BLaER1 treated with 17β-estradiol and CSF1 and Interleukin-3, amounts not matched to agents 10 nM and 100 nM (cell line): ENCODE measurements at regions not wholly inside any gene's neighbourhood (a gene's known extent, or its start where the extent isn't known, plus 50 kb on each side); places are given as distances from the start of the nearest gene placed in this dataset.
"Not testable (repeated sequence)": the region's sequence is repeated elsewhere in the genome, so short reads cannot be mapped to it uniquely, and the experiment has no call there.

Experiments
- H3K27ac ChIP-seq, 11 experiments: shearing (Covaris generic); formaldehyde crosslinking; 2 replicates each; pipeline ENCODE4 v1.8.1; 2022
- H3K27me3 ChIP-seq, 11 experiments: shearing (Covaris generic); formaldehyde crosslinking; 2 replicates each; pipeline ENCODE4 v1.8.1; 2022
- H3K36me3 ChIP-seq, 11 experiments: shearing (Covaris generic); formaldehyde crosslinking; 2 replicates each; pipeline ENCODE4 v1.8.1; 2022
- H3K4me1 ChIP-seq, 10 experiments: shearing (Covaris generic); formaldehyde crosslinking; 2 replicates each; pipeline ENCODE4 v1.8.1; 2022
- H3K4me2 ChIP-seq, 11 experiments: shearing (Covaris generic); formaldehyde crosslinking; 2 replicates each; pipeline ENCODE4 v1.8.1; 2022
- H3K4me3 ChIP-seq, 10 experiments: shearing (Covaris generic); formaldehyde crosslinking; 2 replicates each; pipeline ENCODE4 v1.8.1; 2022
- H3K9ac ChIP-seq, 11 experiments: shearing (Covaris generic); formaldehyde crosslinking; 2 replicates each; pipeline ENCODE4 v1.8.1; 2022
- H3K9me3 ChIP-seq, 11 experiments: shearing (Covaris generic); formaldehyde crosslinking; replicated peaks in 1 of 11; 2 replicates each; pipeline ENCODE4 v1.8.1; 2022
- H4K20me1 ChIP-seq, 11 experiments: shearing (Covaris generic); formaldehyde crosslinking; 2 replicates each; pipeline ENCODE4 v1.8.1; 2022
- Cebpa-rat ChIP-seq, 11 experiments: shearing (Covaris generic); IDR thresholded peaks; 2 replicates each; pipeline ENCODE4 v1.8.1; 2022

DNA sequence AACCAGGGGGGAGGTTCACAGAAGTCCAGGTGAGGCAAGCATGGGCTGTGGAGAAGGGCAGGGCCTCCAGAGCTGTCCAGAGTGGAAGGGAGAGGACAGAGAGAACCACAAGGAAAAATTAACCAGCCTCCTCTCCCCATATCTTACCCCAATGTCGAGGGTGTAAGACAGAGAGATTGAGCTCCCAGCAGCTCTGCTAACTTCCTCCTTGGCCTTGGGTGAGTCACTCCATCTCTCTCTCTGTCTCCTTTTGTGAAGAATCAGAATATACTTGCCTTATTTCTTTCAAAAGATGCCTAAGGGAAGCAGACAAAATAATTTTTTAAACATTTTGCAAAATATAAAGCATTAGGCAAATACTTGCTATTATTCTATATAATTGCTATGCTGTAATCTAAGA is 58.3 kb upstream of the IYD start:
- no peak overlapping the region for H3K4me3 ChIP-seq

DNA sequence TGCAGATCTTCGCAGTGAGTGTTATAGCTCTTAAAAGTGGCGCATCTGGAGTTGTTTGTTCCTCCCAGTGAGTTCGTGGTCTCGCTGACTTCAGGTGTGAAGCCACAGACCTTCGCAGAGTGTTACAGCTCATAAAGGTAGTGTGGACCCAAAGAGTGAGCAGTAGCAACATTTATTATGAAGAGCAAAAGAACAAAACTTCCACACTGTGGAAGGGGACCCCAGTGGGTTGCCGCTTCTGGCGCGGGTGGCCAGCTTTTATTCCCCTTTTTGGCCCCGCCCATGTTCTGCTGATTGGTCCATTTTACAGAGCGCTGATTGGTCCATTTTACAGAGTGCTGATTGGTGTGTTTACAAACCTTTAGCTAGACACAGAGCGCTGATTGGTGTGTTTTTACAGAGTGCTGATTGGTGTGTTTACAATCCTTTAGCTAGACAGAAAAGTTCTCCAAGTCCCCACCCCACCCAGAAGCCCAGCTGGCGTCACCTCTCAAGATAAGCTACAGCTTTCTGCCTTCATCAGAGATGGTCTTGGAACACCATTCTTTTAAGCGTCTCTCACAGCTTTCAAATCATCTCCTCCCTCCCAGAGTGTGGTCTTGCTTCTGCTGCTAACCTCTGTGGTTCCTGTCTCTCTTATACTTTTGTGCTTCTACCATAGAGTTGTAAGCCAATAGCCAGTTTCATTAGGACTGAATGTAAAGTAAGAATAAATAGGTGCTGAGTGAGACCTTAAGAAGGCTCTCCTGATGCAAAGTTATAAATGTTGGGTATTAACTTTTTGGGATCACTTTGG is 57.5 kb upstream of the IYD start:
- H3K27ac ChIP-seq, result not testable (repeated sequence)

More for the DNA sequence above, 58.3 kb upstream of the IYD start:
- H3K27ac ChIP-seq, result no peak overlapping the region
- H3K36me3 ChIP-seq, result 0 out of 22 replicates have a peak, but pooled peaks cover 0 to 3% (median 0%) of the 10 kb centered on the region in 11 experiments
- no peaks in the 10 kb centered on the region for H3K27me3 ChIP-seq
- H4K20me1 ChIP-seq, result no peaks in the 10 kb centered on the region
- H3K9me3 ChIP-seq, result peaks cover 11 to 16% (median 12%) of the 10 kb centered on the region in 11 experiments
- H3K4me1 ChIP-seq, result peaks cover 0 to 25% (median 19%) of the 10 kb centered on the region in 10 experiments; a peak in 14 of 20 replicates
- TF ChIP-seq Cebpa-rat (IDR thresholded peaks at IDR 0.05), result no peak
- peak overlapping the region in 2 of 11 experiments; percentile 37 to 56; a peak in 2 of 22 replicates for H3K4me2 ChIP-seq
- no peak overlapping the region for H3K9ac ChIP-seq

DNA sequence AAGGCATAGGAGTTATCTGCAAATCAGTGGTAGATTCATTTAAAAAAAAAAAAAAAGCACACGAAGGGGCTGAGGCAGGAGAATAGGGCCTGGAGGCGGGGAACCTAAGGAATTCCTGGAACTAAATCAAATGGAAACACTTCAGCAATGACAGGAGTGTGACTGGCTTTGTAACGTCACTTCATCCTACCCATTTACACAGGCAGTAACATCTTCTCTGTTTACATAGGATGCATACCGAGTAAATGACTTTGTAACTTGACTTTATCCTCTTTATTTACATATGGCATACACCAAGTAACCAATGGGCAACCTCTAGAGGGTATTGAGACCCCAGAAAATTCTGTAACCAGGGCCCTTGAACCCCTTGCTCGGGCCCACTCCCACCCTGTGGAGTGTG is 56.4 kb upstream of the IYD start:
- H3K27me3 ChIP-seq, result no peaks in the 10 kb centered on the region
- no peak overlapping the region for H3K4me3 ChIP-seq
- peaks cover 12 to 22% (median 16%) of the 10 kb centered on the region in 11 experiments for H3K9me3 ChIP-seq
- no peak overlapping the region for H3K9ac ChIP-seq
- H3K27ac ChIP-seq, result no peak overlapping the region
- peaks cover 8 to 38% (median 27%) of the 10 kb centered on the region in 10 experiments; a peak in 19 of 20 replicates for H3K4me1 ChIP-seq
- no peaks in the 10 kb centered on the region for H4K20me1 ChIP-seq
- TF ChIP-seq Cebpa-rat (IDR thresholded peaks at IDR 0.05), result no peak
- H3K36me3 ChIP-seq, result 0 out of 22 replicates have a peak, but pooled peaks cover 0 to 3% (median 0%) of the 10 kb centered on the region in 11 experiments
- no peak overlapping the region for H3K4me2 ChIP-seq

More for the DNA sequence above, 57.5 kb upstream of the IYD start:
- not testable (repeated sequence) for H3K9ac ChIP-seq, H3K36me3 ChIP-seq, H4K20me1 ChIP-seq, H3K27me3 ChIP-seq, H3K4me3 ChIP-seq, H3K4me2 ChIP-seq
- peaks cover 1 to 27% (median 19%) of the 10 kb centered on the region in 10 experiments; a peak in 15 of 20 replicates for H3K4me1 ChIP-seq
- peaks cover 12 to 22% (median 16%) of the 10 kb centered on the region in 11 experiments for H3K9me3 ChIP-seq

DNA sequence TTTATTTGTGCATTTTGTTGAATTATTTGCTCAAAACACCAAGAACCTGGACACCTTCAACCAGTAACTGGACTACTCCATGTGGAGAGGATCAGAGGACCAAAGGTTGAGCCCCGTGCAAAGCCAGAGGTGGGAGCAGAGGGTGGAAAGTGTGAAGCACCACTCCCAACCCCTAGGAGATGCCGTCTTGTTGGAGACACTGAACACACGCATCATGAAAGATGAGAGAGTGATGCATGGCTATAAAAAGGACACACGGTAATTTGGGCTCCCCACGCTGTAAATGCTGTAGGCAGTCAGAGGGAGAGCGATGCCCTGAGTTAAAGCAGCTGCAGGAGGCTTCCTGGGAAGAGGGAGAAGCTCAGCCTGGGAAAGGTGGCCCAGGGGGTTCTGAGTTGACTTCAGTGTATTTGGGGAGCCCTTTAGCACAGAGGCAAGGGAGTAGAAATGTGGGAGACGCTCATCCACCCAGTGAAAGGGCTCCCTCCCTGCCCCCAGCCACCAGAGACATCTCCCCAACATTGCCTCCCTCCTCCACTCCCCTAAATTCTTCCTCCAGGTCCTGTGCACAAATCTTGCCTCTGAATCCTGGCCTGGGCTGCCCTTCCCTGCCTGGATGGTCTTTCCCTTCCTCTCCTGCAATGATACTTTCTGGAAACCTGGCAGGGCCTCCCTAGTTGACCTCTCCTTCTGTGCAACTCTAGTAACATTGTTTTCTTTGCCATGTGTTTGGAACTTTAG is 55.8 kb upstream of the IYD start:
- Histone ChIP-seq H3K4me3 (no peak overlapping the region), H3K9ac (no peak overlapping the region), H3K27me3 (no peaks in the 10 kb centered on the region), H3K4me2 (peak overlapping the region in 5 of 11 experiments; percentile 17 to 76 (median 69); a peak in 6 of 22 replicates), H3K27ac (no peak overlapping the region), H3K9me3 (peaks cover 12 to 22% (median 16%) of the 10 kb centered on the region in 11 experiments), H4K20me1 (no peaks in the 10 kb centered on the region), H3K4me1 (peaks cover 8 to 38% (median 27%) of the 10 kb centered on the region in 10 experiments; a peak in 19 of 20 replicates), H3K36me3 (0 out of 22 replicates have a peak, but pooled peaks cover 0 to 3% (median 0%) of the 10 kb centered on the region in 11 experiments)
- TF ChIP-seq Cebpa-rat (IDR thresholded peaks at IDR 0.05), result no peak

DNA sequence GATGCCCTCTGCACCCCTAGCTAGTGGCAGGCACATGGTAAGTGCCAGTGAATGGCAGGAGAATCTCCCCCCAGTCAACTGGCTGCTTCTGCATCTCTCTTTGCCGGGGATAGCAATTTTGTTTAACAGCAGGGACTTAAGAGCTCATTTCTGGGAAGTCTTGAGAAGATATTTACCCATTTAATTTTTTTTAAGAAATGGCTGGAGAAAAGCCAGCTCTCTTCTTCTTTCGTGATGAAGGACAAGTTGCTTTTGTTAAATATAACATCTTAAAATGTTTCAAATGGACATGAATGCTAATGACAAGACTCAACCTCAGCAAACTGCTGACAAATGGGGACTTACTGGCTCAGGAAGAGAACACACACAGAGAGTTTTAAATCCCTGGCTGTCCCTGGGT is 55.0 kb upstream of the IYD start:
- no peaks in the 10 kb centered on the region for H3K27me3 ChIP-seq
- H4K20me1 ChIP-seq, result no peaks in the 10 kb centered on the region
- no peak overlapping the region for H3K4me3 ChIP-seq
- H3K4me2 ChIP-seq, result peak overlapping the region in 5 of 11 experiments; percentile 17 to 76 (median 69); a peak in 8 of 22 replicates
- peaks cover 12 to 22% (median 16%) of the 10 kb centered on the region in 11 experiments for H3K9me3 ChIP-seq
- H3K9ac ChIP-seq, result no peak overlapping the region
- no peak overlapping the region for H3K27ac ChIP-seq
- TF ChIP-seq Cebpa-rat (IDR thresholded peaks at IDR 0.05), result no peak
- H3K36me3 ChIP-seq, result 0 out of 22 replicates have a peak, but pooled peaks cover 0 to 3% (median 0%) of the 10 kb centered on the region in 11 experiments
- H3K4me1 ChIP-seq, result peaks cover 8 to 38% (median 27%) of the 10 kb centered on the region in 10 experiments; a peak in 19 of 20 replicates

DNA sequence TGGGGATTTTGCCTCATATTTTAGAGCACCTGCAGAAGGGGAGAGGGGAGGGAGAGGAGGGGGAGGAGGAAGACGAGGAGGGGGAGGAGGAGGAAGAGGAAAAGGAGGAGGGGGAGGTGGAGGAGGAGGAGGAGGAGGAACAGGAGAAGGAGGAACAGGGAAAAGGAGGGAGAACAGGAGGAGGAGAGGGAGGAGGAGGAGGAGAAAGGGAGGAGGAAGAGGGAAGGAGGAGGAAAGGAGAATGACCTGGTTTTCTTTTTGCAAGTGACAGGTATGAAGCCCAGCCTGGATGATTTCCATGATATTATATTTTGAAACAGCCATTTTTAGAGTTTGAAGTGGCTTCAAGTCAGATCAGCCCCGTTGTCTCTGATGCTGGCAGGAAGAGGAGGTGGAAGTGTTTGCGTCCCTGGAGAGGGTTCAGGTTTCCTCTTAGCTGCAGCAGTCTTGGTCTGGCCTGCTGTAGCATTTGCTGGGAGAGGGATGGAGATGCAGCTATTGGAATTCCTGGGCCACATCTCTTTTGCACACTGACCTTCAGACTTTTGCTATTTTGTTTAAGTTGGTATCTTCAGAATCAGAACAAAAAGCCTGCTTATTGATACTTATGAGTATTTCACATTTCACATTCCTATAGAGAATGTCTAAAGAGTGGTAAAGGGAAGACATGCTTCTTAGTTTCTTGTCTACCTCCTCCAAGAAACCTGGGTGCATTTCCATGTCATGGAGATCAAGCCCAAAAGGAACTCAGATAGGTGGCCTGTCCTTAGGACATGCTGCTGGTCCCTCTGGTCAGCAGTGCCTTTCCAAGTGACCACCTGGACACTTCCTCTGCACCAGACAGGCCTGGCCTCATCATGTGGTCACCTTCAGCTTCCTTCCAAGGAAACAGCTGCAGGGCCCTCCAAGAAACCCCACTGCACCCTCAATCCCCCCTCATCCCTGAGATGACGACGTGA is 54.3 kb upstream of the IYD start:
- no peak overlapping the region for H3K27ac ChIP-seq
- H3K4me3 ChIP-seq, result 0 out of 20 replicates have a peak overlapping the region, but pooled peaks of 2 of the 10 experiments have one; percentile 1 to 7
- H3K4me2 ChIP-seq, result peak overlapping the region in 8 of 11 experiments; percentile 30 to 76 (median 64); a peak in 16 of 22 replicates
- no peak for TF ChIP-seq Cebpa-rat (IDR thresholded peaks at IDR 0.05)
- no peaks in the 10 kb centered on the region for H4K20me1 ChIP-seq
- H3K27me3 ChIP-seq, result no peaks in the 10 kb centered on the region
- peaks cover 8 to 38% (median 27%) of the 10 kb centered on the region in 10 experiments; a peak in 19 of 20 replicates for H3K4me1 ChIP-seq
- H3K36me3 ChIP-seq, result 0 out of 22 replicates have a peak, but pooled peaks cover 0 to 3% (median 0%) of the 10 kb centered on the region in 11 experiments
- no peak overlapping the region for H3K9ac ChIP-seq
- peaks cover 12 to 20% (median 16%) of the 10 kb centered on the region in 11 experiments for H3K9me3 ChIP-seq

DNA sequence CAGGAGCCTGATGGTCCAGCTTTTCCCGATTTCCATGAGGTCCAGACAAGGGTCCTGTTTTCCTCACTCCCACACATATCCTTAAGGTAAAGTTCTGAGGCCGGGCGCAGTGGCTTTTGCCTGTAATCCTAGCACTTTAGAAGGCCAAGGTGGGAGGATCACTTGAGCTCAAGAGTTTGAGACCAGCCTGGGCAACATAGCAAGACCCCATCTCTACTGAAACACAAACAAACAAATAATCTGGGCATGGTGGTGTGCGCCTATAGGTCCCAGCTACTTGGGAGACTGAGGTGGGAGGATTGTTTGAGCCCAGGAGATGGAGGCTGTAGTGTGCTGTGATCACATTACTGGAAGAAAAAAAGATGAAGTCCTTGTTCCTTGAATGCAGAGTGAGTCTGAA is 53.2 kb upstream of the IYD start:
- Histone ChIP-seq H3K9ac (no peak overlapping the region), H3K36me3 (0 out of 22 replicates have a peak, but pooled peaks cover 0 to 3% (median 0%) of the 10 kb centered on the region in 11 experiments), H3K9me3 (peaks cover 12 to 20% (median 16%) of the 10 kb centered on the region in 11 experiments), H3K4me3 (no peak overlapping the region), H3K27me3 (no peaks in the 10 kb centered on the region), H3K4me1 (peaks cover 8 to 38% (median 27%) of the 10 kb centered on the region in 10 experiments; a peak in 19 of 20 replicates), H3K27ac (no peak overlapping the region), H4K20me1 (no peaks in the 10 kb centered on the region), H3K4me2 (0 out of 22 replicates have a peak overlapping the region, but pooled peaks of 1 of the 11 experiments have one; percentile 55)
- no peak for TF ChIP-seq Cebpa-rat (IDR thresholded peaks at IDR 0.05)

DNA sequence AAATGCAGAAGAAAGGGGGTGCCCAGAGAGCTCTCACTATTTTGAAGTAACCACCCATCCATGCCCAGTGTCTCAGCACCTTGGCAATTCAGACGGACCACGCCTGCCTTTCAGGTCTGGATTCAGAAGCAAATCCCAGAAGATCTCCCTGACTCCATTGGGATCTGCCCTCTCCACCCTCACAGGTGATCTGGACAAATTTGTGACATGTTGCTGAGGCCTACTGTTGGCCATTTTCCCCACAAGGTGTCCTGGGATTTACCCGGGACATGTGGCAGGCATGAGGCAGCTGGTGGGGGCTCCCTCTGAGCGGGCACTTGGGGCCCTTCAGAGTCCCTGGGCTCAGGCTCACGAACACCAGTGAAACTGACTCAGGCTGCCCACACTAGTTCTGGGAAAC is 51.9 kb upstream of the IYD start:
- Histone ChIP-seq H3K4me3 (no peak overlapping the region), H3K4me2 (peak overlapping the region; percentile 6 to 55 (median 41); a peak in 14 of 22 replicates), H4K20me1 (no peaks in the 10 kb centered on the region), H3K27me3 (peaks cover 0 to 5% (median 0%) of the 10 kb centered on the region in 11 experiments; a peak in 5 of 22 replicates), H3K9me3 (peaks cover 12 to 20% (median 15%) of the 10 kb centered on the region in 11 experiments), H3K36me3 (0 out of 22 replicates have a peak, but pooled peaks cover 0 to 3% (median 0%) of the 10 kb centered on the region in 11 experiments), H3K4me1 (peaks cover 12 to 44% (median 31%) of the 10 kb centered on the region in 10 experiments), H3K9ac (no peak overlapping the region), H3K27ac (no peak overlapping the region)
- no peak for TF ChIP-seq Cebpa-rat (IDR thresholded peaks at IDR 0.05)
